Heart left ventricle (tissue), 16 donors: ENCODE measurements at regions not wholly inside any gene's neighbourhood (a gene's known extent, or its start where the extent isn't known, plus 50 kb on each side); places are given as distances from the start of the nearest gene placed in this dataset.
"Not testable (repeated sequence)": the region's sequence is repeated elsewhere in the genome, so short reads cannot be mapped to it uniquely, and the experiment has no call there.

Experiments used
- ATAC-seq, 4 donors: fragments of 200-7000 bp; cut with Tn5 transposase; one replicate each; pipeline ENCODE4 v1.9.1; 2020 to 2022; ENCODE audit warnings: moderate library complexity in 4 of 4, mild to moderate bottlenecking in 3 of 4, moderate number of reproducible peaks in 1 of 4
- DNase-seq, 5 donors: peaks; one replicate each; pipeline ENCODE4 v3.0.0-alpha.2; 2020
- H3K27ac ChIP-seq, 12 donors: fragments of 200-600 bp; sonication (generic) in 4 of 12; one replicate each; pipeline versions ENCODE4 v1.5.0 to v1.8.0; 2016 to 2022; ENCODE audit warnings: mild to moderate bottlenecking in 2 of 12
- H3K27me3 ChIP-seq, 9 donors: fragments of 200-600 bp; sonication (generic) in 2 of 9; one replicate each; pipeline versions ENCODE4 v1.5.1 to v1.8.0; 2016 to 2022; ENCODE audit warnings: mild to moderate bottlenecking in 3 of 9
- H3K36me3 ChIP-seq, 9 donors: fragments of 200-600 bp; sonication (generic) in 2 of 9; one replicate each; pipeline versions ENCODE4 v1.5.0 to v1.8.0; 2018 to 2022; ENCODE audit warnings: mild to moderate bottlenecking in 2 of 9
- H3K4me1 ChIP-seq, 12 donors: fragments of 200-600 bp; sonication (generic) in 4 of 12; one replicate each; pipeline versions ENCODE4 v1.5.0 to v1.8.0; 2016 to 2022; ENCODE audit warnings: mild to moderate bottlenecking in 3 of 12
- H3K4me3 ChIP-seq, 12 donors: fragments of 200-600 bp; sonication (generic) in 4 of 12; one replicate each; pipeline versions ENCODE4 v1.5.0 to v1.8.0; 2017 to 2022; ENCODE audit warnings: mild to moderate bottlenecking in 9 of 12, moderate library complexity in 4 of 12
- H3K9me3 ChIP-seq, 12 donors: fragments of 200-600 bp; sonication (generic) in 4 of 12; one replicate each; pipeline versions ENCODE4 v1.5.0 to v1.8.0; 2016 to 2022; ENCODE audit warnings: mild to moderate bottlenecking in 1 of 12
- POLR2A ChIP-seq, 2 donors: fragments of 450-650 bp; IDR thresholded peaks; one replicate each; pipeline ENCODE4 v1.6.1; 2017; ENCODE audit warnings: antibody characterized with exemption in 2 of 2, mild to moderate bottlenecking in 2 of 2, moderate library complexity in 2 of 2
- WGBS, 4 donors: extraction: QIAGEN DNeasy Blood & Tissue Kit in 2 of 4; methylation state at CpG; one replicate each; pipeline versions ENCODE4 v1.1.5 to v1.1.7; 2013 to 2018; 5-methylcytosine and 5-hydroxymethylcytosine counted together
- intact Hi-C, 10 donors: fragments of 100-400 bp; cut with DNase I; formaldehyde crosslinking; loops; one replicate each; pipeline versions ENCODE4 v1.11.1 to v1.14.2; 2022
- TF ChIP-seq, protein P1 (sequence below), 12 donors: fragments of 200-600 bp; sonication (generic) in 4 of 12; IDR thresholded peaks; one replicate each; pipeline versions ENCODE4 v1.5.0 to v1.8.0; 2018 to 2022; ENCODE audit warnings: antibody characterized with exemption in 12 of 12, mild to moderate bottlenecking in 5 of 12
- donor health status: ischemic (EF 13 %, LVEDD 7.1; RV severe dilation, severe dysfunction).
- donor health status: healthy with polysubstance abuse.
- donor health status: DM: no; HTN: yes; CAD: no.
- donor health status: DM: no; HTN: no; CAD: no.
- donor health status: ischemic (EF 25% LVEDD 6.9; RV normal size, moderate dysfunction).
- donor health status: ischemic (EF 25% LVEDD 5.7; RV mildly dilated, moderate dysfunction).
- donor health status: healthy.
- donor health status: DM: yes; HTN: yes; CAD: no.
- donor health status: ischemic (EF 35%, LVEDD 5.7; RV mildly dilated, moderate dysfunction).
- donor health status: nonischemic (EF 11% LVEDD 7.7; RV severe dilation, severe dysfunction).
- donor health status: DM: yes; HTN: yes; CAD: no.
- donor health status: PGD.
- donor health status: ischemic (EF 29% LVEDD 5.4; RV normal size, mild dysfunction).
- donor health status: nonischemic (EF 23%, LVEDD 6.1; RV moderate dilation, normal function).

DNA sequence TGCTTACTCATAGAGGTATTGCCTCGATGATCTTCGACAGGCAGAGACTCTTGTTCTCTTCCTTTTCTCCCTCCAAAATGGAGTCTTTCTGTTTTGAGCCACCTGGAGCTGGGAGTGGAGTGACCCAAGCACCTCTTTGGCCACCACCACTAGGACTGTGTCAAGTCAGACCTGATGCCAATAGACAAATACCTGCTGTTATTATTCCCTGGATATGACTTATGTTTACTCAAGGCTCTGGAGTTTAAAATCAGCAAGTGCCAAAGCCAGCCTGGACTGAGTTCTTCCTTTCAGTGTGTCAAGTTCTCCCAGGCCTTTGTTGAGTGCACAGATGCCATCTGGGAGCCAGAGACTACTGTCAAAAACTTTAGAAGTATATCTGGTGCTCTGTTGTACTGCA lies 130.2 kb upstream of the SLC6A14 start:
- no peak for TF ChIP-seq POLR2A (IDR thresholded peaks at IDR 0.05)
- TF ChIP-seq, protein P1, sequence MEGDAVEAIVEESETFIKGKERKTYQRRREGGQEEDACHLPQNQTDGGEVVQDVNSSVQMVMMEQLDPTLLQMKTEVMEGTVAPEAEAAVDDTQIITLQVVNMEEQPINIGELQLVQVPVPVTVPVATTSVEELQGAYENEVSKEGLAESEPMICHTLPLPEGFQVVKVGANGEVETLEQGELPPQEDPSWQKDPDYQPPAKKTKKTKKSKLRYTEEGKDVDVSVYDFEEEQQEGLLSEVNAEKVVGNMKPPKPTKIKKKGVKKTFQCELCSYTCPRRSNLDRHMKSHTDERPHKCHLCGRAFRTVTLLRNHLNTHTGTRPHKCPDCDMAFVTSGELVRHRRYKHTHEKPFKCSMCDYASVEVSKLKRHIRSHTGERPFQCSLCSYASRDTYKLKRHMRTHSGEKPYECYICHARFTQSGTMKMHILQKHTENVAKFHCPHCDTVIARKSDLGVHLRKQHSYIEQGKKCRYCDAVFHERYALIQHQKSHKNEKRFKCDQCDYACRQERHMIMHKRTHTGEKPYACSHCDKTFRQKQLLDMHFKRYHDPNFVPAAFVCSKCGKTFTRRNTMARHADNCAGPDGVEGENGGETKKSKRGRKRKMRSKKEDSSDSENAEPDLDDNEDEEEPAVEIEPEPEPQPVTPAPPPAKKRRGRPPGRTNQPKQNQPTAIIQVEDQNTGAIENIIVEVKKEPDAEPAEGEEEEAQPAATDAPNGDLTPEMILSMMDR (IDR thresholded peaks at IDR 0.05): no peak
- Histone ChIP-seq H3K4me1 (no peaks in the 10 kb centered on the region), H3K4me3 (no peak overlapping the region), H3K36me3 (no peaks in the 10 kb centered on the region), H3K27me3 (peaks cover 0 to 3% (median 0%) of the 10 kb centered on the region in 9 donors), H3K9me3 (peaks cover 0 to 8% (median 0%) of the 10 kb centered on the region in 12 donors), H3K27ac (no peak overlapping the region)
- DNase-seq (no peak), ATAC-seq (no peak)
- WGBS, 4 donors: 31 to 87% (median 61%) methylated on average over 2 of the region's 2 CpGs
- intact Hi-C loops: no loop called here

- WGBS, 4 donors: 27 to 48% (median 30%) methylated on average over 3 of the region's 3 CpGs
- Histone ChIP-seq H3K36me3 (no peaks in the 10 kb centered on the region), H3K4me3 (no peak overlapping the region), H3K27me3 (no peaks in the 10 kb centered on the region), H3K27ac (no peak overlapping the region), H3K4me1 (no peaks in the 10 kb centered on the region), H3K9me3 (no peaks in the 10 kb centered on the region)
- DNase-seq: peak in 4 of 5 donors; percentile 7 to 48 (median 20)
- intact Hi-C loops: no loop called here
- peak in 2 of 4 donors; percentile 29 to 44 for ATAC-seq
- TF ChIP-seq, protein P1 (IDR thresholded peaks at IDR 0.05): no peak
- no peak for TF ChIP-seq POLR2A (IDR thresholded peaks at IDR 0.05)
Measured at GRCh38 chrX:116317409-116317808, 119.0 kb upstream of the SLC6A14 start.

DNA sequence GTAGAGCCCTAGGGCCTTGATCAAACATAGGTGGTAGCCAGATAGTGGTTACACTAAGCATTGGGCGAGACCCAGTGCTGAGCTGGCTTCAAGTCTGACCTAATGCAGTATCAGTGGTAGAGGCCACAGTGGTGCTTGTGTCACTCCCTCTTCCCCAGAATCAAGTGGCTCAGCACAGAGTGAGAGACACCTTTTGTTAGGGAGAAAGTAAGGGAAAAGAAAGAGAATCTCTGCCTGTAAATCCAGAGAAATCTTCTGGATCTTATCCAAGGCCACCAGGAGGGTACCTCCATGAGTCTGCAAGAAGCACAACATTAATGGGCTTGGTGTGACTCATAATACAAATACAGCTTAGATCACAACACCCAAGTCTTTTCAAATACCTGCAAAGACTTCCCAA lies 117.7 kb upstream of the SLC6A14 start:
- H3K9me3 ChIP-seq: no peaks in the 10 kb centered on the region
- intact Hi-C loops: no loop called here
- no peaks in the 10 kb centered on the region for H3K4me1 ChIP-seq
- no peaks in the 10 kb centered on the region for H3K27me3 ChIP-seq
- TF ChIP-seq, protein P1 (IDR thresholded peaks at IDR 0.05): no peak
- TF ChIP-seq POLR2A (IDR thresholded peaks at IDR 0.05): no peak
- WGBS, 4 donors: 62 to 95% (median 85%) methylated on average over 1 of the region's 1 CpG
- DNase-seq (no peak), ATAC-seq (no peak)
- H3K4me3 ChIP-seq: no peak overlapping the region
- no peaks in the 10 kb centered on the region for H3K36me3 ChIP-seq
- H3K27ac ChIP-seq: no peak overlapping the region

GRCh38 chrX:116321711-116322110 lies 114.7 kb upstream of the SLC6A14 start:
- 67 to 77% (median 74%) methylated on average over 2 of the region's 2 CpGs for WGBS, 4 donors
- no peaks in the 10 kb centered on the region for H3K27me3 ChIP-seq
- intact Hi-C loops: no loop called here
- H3K27ac ChIP-seq: no peak overlapping the region
- no peaks in the 10 kb centered on the region for H3K36me3 ChIP-seq
- no peak overlapping the region for H3K4me3 ChIP-seq
- DNase-seq (no peak), ATAC-seq (no peak)
- no peaks in the 10 kb centered on the region for H3K4me1 ChIP-seq
- no peaks in the 10 kb centered on the region for H3K9me3 ChIP-seq
- TF ChIP-seq, protein P1 (IDR thresholded peaks at IDR 0.05): no peak
- TF ChIP-seq POLR2A (IDR thresholded peaks at IDR 0.05): no peak

DNA sequence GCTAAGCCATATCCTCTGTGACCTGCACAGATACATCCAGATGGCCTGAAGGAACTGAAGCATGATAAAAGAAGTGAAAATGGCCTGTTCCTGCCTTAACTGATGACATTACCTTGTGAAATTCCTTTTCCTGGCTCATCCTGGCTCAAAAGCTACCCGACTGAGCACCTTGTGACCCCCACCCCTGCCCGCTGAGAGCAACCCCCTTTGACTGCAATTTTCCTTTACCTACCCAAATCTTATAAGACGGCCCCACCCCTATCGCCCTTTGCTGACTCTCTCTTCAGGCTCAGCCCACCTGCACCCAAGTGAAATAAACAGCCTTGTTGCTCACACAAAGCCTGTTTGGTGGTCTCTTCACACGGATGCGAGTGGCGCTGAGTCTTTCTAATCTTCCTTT lies 104.4 kb upstream of the SLC6A14 start:
- H3K36me3 ChIP-seq, H3K4me1 ChIP-seq, H3K27ac ChIP-seq, intact Hi-C loops, H3K9me3 ChIP-seq, ATAC-seq, H3K27me3 ChIP-seq, H3K4me3 ChIP-seq, DNase-seq: not testable (repeated sequence)
- WGBS, 4 donors: 27 to 39% (median 38%) methylated on average over 7 of the region's 7 CpGs

DNA sequence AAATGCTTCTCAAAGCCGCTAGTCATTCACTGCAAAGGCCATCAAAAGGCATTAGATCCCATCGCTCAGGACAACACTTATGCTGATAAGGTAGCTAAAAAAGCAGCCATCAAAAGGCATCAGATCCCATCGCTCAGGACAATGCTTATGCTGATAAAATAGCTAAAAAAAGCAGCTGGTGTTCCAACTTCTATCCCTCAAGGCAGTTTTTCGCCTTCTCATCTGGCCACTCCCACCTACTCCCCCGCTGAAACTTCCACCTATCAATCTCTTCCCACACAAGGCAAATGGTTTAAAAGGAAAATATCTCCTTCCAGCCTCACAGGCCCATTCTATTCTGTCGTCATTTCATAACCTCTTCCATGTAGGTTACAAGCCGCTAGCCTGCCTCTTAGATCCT lies 101.6 kb upstream of the SLC6A14 start:
- H3K27ac ChIP-seq, DNase-seq, ATAC-seq, H3K27me3 ChIP-seq, H3K36me3 ChIP-seq, intact Hi-C loops, H3K4me3 ChIP-seq, H3K4me1 ChIP-seq: not testable (repeated sequence)
- H3K9me3 ChIP-seq: peaks cover 0 to 21% (median 0%) of the 10 kb centered on the region in 12 donors
- WGBS, 4 donors: 24 to 35% (median 30%) methylated on average over 7 of the region's 7 CpGs
